Activated naive CD4-positive, alpha-beta T cell treated with Interleukin-2 at 50 U/mL for 16 hours (primary cell): ENCODE measurements at regions not wholly inside any gene's neighbourhood (a gene's known extent, or its start where the extent isn't known, plus 50 kb on each side); places are given as distances from the start of the nearest gene placed in this dataset.
"Not testable (repeated sequence)": the region's sequence is repeated elsewhere in the genome, so short reads cannot be mapped to it uniquely, and the experiment has no call there.

Experiments
- DNase-seq: peaks from one replicate; pipeline ENCODE4 v3.0.0-alpha.2; 2020

DNA sequence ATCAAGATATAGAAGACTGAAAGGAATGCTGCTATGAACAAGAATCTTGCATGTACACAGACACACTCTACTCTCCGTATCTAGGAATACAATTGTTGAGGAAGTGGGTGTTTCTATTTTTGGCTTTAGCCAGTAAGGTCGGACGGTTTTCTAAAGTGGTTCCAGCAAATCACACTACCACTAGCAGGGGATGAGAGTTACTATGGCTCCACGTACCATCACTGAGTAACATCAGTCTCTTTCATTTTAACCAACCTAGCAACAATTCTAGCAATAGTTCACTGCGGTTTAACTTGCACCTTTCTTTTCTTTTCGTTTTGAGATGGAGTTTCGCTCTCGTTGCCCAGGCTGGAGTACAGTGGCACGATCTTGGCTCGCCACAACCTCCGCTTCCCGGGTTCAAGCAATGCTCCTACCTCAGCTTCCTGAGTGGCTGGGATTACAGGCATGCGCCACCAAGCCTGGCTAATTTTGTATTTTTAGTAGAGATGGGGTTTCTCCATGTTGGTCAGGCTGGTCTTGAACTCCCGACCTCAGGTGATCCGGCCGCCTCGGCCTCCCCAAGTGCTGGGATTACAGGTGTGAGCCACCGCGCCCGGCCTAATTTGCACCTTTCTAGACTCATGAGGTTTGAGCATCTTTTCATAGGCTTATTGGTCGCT, 103.2 kb upstream of the ZNF746 start:
- DNase-seq: peak; percentile 59

DNA sequence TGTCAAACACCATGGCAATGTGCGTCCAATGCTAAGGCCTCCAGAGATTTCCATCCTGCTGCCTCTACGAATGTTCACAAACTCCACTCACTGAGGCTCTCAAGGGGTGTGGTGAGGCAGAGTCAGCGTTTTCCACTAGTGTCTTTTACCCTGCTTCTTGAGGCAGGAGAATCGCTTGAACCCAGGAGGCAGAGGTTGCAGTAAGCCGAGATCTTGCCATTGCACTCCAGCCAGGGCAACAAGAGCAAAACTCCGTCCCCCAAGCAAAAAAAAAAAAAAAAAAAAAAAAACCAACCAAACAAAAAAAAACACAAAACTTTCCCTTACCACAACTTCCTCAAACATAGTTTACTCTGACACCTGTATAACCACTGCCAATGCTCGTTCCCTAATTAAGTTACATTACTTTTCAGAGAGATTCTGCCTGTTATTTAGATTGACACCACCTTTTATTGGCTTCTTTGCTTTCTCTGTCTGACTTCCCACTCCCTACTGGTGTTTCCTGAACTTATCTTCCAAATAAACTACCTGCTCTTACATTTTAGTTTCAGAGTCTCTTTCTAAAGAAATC, 102.1 kb upstream of the ZNF746 start:
- DNase-seq: no peak

DNA sequence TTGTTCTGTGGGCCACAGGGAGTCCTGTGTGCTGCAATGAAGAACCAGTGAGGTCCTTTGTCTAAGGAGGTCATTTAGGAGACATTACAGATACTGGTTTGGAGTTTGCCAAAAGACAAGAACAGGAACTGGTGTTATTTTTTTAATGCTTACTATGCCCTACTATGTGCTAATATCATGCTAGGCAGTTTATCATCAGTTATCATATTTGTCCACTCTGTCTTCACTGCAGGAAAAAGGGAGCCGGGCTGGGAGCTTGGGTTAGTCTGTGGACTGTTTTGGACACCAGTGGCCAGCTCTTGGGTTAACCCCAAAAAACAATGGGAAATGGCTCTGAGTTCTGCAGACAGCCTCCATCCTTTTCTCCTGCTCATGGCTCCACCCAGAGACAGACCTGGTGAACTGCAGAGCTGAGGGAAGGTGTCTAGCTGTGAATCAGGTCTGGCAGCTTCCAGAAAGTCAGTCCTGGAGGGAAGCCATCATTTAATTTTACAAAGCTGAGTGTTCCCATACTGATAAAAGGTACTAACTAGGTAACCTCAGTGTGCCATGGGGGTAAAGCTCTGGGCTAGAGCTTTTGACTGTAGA, 101.2 kb upstream of the ZNF746 start:
- no peak for DNase-seq

DNA sequence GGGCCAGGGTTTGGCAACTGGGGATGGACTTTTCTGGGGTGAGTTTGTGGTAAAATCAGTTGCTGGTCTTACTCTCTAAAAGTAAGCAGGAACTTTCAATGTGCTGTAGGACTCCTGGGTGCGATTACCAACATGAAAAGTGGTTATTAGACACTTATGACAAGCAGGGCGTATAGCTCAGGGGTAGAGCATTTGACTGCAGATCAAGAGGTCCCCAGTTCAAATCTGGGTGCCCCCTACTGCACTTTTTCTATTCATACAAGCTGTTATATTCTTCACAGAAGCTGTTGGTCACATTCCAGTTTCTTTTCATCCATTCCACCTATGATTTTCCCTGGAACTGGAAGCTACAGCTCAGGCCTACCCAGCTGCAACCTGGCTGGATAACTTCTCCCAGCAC, 100.2 kb upstream of the ZNF746 start:
- not testable (repeated sequence) for DNase-seq

DNA sequence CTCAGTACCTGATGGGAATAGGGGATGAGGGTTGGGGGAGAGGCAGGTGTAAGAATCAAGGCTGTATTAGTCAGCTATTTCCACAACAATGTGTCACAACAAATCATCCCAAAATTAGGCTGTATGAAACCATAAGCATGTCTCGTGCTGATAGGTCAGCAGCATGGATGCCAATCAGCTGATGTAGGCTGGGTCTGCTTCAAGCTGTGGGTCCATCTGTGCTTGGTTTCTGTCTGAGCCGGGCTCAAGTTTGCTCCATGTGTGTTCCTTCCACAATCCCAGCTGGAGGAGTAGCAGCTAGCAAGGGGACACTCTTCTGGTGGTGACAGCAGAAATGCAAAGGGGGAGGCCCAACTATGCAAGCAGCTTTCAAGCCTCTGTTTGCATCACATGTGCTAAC, 97.9 kb upstream of the ZNF746 start:
- no peak for DNase-seq

DNA sequence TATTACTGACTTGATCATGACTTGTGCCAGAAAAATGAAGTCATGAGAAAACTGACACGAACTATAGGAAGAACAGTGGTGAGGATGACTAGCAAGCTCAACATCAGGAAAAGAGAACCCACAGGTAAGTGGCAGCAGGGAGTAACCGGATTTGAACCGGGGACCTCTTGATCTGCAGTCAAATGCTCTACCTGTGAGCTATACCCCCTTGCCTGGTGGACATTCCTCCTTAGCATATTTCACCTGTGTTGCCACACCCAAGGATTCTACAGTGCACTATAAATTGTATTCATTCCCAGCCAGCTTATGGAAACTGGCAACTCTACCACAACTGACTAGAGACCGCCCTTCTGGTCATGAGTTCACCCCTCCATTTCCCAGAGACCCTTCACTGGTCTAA, 97.5 kb upstream of the ZNF746 start:
- DNase-seq: no peak

DNA sequence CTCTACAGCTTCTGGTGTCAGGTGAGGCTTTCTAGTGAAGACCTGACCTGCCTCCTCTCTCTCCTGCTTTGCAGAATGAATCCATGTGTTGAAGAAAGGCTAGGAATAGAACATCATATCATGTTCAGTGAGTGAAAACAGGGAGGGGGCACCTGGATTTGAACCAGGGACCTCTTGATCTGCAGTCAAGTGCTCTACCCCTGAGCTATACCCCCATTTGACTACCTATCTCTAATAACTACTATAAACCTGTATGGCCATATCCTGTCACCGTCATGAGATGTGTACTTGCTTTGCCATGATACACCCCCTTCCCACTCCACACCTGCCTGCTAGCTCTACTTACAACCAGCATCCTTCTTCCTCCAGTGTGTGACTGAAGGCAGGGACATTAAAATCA, 91.3 kb upstream of the ZNF746 start:
- DNase-seq: no peak

DNA sequence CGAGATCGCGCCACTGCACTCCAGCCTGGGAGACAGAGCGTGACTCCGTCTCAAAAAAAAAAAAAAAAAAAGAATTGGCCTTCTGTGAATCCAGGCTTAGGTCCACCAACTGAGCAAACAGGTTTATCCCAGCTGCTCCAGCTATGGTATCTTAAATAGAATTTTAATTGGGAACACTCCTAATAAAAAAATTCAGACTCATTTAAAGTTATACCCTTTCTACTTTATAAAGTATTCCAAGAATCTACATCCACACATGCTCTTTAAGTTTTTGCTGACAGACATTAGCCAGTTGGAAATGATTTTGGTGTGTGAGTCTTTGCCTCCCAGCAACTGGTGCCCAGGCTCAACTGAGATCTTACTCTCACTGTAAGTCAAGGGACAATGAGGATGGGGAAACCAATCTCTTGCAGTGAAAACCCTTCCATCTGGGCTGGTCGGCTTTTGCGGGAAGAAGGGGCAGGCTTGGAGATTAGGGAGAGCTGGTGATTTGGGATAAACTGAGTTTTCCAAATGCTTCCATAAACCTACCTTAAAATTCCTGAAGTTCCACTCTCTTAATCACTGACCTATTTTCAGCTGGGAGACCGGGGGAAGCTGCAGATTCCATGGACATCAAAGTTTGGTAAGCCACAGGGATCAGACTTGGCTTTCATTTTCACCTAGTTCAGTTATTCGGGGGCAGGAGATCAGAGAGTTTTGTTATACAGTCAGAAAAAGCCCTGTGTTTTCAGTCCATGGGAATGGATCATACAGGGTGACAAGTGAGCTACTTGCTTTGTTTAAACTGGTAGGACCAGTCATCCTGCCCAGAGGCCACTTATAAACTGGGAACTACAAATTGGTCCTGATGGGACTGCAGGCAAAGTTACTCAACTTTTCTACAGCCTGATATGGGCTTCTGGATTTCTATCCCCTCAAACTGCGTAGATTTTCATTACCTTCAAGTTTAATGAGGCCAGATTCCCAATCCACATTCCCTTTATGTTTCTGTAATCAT, 89.3 kb upstream of the ZNF746 start:
- no peak for DNase-seq

DNA sequence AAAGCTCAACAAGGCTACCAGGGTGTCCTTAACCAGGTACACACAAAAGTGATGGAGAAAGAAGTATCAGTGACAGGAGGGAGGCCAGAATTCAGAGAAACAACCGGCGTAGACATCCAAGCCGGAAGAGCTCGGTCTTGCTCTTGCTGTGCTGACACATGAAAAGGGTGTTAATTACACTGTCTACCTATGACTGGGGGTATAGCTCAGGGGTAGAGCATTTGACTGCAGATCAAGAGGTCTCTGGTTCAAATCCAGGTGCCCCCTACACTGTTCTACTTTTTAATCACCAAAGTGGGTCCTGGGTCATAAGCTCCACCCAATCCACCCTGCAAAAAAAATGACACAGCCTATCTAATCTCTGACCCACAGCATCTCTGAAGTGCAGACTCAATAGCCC, 86.9 kb upstream of the ZNF746 start:
- no peak for DNase-seq

DNA sequence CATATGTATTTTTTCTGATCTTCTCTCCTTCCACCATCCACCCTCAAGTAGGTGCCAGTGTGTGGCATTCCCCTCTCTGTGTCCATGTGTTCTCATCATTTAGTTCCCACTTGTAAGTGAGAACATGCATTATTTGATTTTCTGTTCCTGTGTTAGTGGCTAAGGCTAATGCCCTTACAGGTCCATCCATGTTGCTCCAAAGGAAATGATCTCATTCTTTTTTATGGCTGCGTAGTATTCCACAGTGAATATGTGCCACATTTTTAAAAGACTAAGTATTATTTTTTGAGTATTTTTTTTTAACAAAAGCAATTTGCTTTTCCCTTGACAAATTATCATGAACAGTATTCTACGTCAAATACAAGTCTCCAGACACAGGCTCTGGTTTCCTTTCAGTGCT, 86.4 kb upstream of the ZNF746 start:
- DNase-seq: no peak

DNA sequence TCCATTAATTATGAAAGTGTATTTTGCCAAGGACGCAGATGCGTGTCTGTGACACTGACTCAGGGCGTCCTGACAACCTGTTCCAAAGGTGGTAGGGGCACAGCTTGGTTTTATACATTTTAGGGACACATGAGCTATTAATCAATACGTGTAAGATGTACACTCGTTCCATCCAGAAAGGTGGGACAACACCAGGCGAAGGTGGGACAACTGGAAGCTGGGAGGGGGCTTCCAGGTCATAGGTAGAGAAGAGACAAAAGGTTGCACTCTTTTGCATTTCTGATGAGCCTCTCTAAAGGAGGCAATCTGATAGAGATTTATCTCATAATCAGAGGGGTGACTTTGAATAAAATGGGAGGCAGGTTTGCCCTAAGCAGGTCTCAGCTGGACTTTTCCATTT, 82.7 kb upstream of the ZNF746 start:
- DNase-seq: no peak

DNA sequence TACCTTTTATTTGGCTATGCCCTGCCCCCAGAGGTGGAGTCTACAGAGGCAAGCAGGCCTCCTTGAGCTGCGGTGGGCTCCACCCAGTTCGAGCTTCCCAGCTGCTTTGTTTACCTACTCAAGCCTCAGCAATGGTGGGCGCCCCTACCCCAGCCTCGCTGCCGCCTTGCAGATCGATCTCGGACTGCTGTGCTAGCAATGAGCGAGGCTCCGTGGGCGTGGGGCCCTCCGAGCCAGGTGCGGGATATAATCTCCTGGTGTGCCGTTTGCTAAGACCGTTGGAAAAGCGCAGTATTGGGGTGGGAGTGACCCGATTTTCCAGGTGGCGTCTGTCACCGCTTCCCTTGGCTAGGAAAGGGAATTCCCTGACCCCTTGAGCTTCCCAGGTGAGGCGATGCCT, 81.8 kb upstream of the ZNF746 start:
- DNase-seq: not testable (repeated sequence)

DNA sequence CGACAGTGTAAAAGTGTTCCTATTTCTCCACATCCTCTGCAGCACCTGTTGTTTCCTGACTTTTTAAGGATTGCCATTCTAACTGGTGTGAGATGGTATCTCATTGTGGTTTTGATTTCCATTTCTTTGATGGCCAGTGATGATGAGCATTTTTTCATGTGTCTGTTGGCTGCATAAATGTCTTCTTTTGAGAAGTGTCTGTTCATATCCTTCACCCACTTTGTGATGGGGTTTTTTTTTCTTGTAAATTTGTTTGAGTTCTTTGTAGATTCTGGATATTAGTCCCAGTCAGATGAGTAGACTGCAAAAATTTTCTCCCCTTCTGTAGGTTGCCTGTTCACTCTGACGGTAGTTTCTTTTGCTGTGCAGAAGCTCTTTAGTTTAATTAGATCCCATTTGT, 76.8 kb upstream of the ZNF746 start:
- not testable (repeated sequence) for DNase-seq

DNA sequence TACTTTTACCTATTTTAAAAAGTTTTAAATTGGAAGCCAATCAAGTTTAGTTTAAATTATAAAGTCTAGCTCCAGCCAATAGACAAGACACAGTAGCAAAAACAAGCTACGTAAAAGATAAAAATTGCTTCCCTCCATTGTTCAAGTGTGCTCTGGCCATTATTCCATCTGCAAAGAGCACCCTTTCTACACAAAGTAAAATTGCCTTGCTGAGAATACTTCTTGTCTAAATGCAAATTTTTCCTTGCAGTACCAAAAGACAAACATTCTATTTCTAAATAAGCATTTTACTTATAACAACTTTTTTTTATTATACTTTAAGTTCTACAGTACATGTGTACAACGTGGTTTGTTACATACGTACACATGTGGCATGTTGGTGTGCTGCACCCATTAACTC, 75.9 kb upstream of the ZNF746 start:
- no peak for DNase-seq

DNA sequence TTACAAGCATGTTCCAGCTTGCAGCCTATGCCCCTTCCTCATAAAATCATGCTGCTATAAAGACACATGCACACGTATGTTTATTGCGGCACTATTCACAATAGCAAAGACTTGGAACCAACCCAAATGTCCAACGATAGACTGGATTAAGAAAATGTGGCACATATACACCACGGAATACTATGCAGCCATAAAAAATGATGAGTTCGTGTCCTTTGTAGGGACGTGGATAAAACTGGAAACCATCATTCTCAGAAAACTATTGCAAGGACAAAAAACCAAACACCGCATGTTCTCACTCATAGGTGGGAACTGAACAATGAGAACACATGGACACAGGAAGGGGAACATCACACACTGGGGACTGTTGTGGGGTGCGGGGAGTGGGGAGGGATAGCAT, 75.3 kb upstream of the ZNF746 start:
- not testable (repeated sequence) for DNase-seq

DNA sequence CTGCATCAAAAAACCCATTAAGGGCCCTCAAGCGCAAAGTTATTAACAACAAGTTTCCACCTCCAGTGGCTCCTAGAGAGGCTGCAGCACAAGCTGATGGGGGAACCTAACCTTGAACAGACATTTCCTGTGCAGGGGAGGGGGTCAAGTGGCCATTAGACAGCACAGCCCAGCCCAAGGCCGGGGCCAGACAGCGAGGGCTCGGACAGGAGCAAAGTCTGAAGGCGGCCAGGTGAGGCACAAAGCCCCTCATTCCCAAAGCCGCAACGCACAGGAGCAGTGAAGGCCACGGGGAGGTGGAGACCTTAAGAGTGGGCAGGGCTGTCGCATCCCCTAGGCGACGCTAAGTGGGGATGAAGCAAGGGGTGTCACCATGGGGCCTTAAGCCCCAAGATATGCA, 73.2 kb upstream of the ZNF746 start:
- DNase-seq: no peak

DNA sequence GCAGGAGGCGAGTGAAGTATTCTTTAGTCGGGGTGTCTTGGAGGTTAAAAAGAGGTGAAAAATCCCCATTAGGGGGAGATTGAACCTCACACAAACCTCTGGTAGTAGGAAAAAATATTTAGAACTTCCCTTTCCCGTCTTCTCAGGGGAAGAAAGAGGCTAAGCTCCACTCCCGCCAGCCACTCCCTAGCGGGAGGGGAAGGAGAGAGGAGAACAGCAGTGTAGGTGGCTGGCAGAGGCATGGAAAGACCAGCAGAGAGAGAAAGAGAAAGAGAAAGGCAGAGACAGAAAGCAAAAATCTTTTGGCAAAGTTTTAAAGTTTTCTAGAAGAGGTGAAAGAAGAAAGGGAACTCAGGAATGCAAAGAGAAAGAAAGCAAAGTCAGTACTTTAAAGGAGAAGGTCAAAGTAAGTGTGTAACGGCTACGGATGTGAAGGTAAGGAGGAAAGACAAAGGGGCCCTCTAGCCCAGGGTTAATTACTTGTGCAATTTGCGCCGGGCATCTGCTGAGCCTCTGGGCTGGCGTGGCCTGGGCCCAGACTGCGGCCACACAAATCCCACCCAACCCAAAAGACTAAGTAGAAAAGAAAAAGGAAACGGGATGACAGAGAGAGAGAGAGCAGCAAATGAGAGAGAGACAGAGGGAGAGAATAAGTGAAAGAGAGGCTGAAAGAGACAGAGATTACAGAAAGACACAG, 72.3 kb upstream of the ZNF746 start:
- DNase-seq: no peak

DNA sequence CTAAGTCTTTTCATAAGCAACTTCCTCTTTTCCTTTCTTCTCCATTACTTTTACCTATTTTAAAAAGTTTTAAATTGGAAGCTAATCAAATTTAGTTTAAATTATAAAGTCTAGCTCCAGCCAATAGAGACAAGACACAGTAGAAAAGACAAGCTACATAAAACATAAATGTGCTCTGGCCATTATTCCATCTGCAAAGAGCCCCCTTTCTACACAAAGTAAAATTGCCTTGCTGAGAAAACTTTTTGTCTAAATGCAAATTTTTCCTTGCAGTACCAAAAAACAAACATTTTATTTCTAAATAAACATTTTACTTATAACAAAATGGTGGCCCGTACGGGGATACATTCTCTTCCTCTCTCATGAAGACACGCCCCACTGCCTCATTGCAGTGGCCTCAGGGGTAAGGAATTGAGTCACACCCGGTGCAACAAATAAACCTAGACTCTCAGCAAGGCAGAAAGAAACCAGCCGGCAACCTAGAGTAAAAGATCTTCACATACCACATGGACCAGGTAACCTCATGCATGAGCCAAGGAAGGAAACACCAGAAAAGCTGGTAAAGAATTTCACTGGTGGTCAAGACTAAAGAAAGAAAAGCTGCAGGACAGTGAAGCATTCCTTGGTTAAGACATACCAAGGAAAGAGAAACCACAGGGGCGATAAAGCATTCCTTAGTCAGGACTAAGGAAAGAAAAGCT, 71.6 kb upstream of the ZNF746 start:
- no peak for DNase-seq

DNA sequence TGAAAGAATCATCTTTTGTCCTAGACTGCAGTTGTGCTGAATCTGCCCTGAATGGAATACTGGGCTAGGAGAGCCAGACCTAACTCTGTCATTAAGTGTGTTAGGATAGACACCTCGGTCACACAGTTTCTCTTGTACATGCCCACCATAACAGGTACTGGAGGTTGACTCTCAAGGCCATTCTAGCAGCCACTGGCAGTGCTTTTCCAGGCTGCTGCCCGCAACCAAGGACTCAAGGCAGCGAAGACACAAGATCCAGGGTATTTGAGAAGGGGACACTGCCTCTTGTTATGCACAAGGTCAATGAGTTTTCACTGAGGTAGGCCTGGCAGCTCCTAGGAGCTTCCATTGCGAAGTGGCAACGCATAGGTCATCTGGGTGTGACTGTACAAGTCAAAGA, 70.6 kb upstream of the ZNF746 start:
- DNase-seq: no peak

DNA sequence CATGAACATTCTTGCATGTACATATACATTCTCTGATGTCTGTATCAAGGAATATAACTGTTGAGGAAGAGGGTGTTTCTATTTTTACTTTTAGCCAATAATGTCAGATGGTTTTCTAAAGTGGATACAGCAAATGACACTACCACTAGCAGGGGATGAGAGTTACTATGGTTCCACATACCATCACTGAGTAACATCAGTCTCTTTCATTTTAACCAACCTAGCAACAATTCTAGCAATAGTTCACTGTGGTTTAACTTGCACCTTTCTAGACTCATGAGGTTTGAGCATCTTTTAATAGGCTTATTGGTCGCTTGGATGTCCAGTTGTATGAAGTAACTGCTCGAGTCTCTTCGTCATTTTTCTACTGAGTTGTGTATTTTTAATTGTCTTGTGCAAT, 68.5 kb upstream of the ZNF746 start:
- DNase-seq: no peak

DNA sequence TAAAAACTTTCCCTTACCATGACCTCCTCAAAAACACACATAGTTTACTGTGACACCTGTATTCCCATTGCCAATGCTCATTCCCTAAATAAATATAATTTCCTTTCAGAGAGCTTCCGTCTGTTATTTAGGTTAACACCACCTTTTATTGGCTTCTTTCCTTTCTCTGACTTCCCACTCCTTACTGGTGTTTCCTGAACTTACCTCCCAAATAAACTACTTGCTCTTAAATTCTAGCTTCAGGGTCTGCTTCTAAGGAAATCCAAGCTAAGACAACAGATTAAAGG, 67.4 kb upstream of the ZNF746 start:
- no peak for DNase-seq

DNA sequence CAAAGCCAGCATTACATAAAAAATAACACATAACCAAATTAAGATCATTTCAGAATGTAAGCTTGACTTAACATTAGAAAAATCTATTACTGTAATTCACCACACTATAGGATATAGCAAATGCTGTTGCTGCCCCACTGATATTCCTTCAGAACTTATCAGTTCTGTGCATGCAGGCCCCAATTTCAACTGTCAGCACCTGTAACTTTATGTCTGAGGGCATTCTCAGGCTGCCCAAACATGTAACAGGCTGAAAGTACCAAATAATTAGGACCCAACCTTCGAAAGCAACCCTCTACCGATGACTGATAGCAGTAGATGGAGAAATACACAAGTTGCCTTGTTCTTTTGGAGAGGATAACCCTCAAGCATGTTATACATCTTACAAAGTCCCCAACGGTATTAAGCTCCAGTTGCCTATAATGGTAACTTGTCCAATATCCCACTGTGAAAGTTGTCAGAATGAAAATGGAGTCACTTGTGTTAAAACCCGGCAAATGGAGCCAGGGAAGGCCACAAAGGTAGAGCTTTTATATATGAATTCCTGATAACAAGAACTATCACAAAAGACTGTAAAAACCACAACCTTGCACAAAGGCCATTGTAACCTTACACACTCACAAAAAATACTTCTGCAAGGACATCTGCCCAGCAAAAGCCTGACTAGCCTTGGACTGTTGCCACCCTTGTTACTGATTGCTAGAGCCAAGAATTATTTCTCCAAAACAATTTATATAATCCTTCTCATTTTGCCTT, 66.9 kb upstream of the ZNF746 start:
- DNase-seq: no peak
